T-cell (primary cell): ENCODE measurements at regions not wholly inside any gene's neighbourhood (a gene's known extent, or its start where the extent isn't known, plus 50 kb on each side); places are given as distances from the start of the nearest gene placed in this dataset.

Source experiments
- ATAC-seq, 4 experiments: fragments of 200-7000 bp in 3 of 4; fragments of 150-1000 bp in 1 of 4; cut with Tn5 transposase; replicated peaks in 1 of 4; 1 replicate in 3 of 4; 2 replicates in 1 of 4; pipeline ENCODE4 v1.10.0; 2021; ENCODE audit warnings: moderate library complexity in 3 of 4, mild to moderate bottlenecking in 2 of 4, moderate number of reproducible peaks in 1 of 4
- CTCF ChIA-PET, 2 donors: fragments of 300-600 bp; sonication (Branson Sonifier 250); formaldehyde crosslinking; loops; one replicate each; lab custom pipeline; 2022; ENCODE audit warnings: antibody characterized with exemption in 2 of 2; lab: Charles Lee
- POLR2A ChIA-PET, 2 donors: fragments of 300-600 bp; sonication (Branson Sonifier 250); formaldehyde crosslinking; loops; one replicate each; lab custom pipeline; 2022; ENCODE audit warnings: antibody characterized with exemption in 2 of 2; lab: Charles Lee
- DNase-seq, 35 experiments: peaks; one replicate each; pipeline versions ENCODE4 v3.0.0 to v3.0.0-alpha.2; 2013 to 2023
- H3K27ac ChIP-seq: one replicate; pipeline ENCODE4 v1.5.1; 2013; ENCODE audit warnings: low read length
- H3K27me3 ChIP-seq, 2 experiments: replicated peaks in 1 of 2; 1 replicate in 1 of 2; 2 replicates in 1 of 2; pipeline versions ENCODE4 v1.6.1 to v1.7.0; 2013; ENCODE audit warnings: low read length in 1 of 2, mixed read lengths in 1 of 2; ENCODE audit not compliant: control insufficient read depth in 2 of 2, insufficient read depth in 2 of 2; ENCODE audit errors: extremely low read depth in 1 of 2
- H3K36me3 ChIP-seq, 2 donors: 1 replicate in 1 of 2; 2 replicates in 1 of 2; pipeline versions ENCODE4 v1.6.1 to v1.7.0; 2013; ENCODE audit warnings: low read length in 1 of 2; ENCODE audit not compliant: control insufficient read depth in 2 of 2, insufficient read depth in 1 of 2; ENCODE audit errors: extremely low read depth in 1 of 2
- H3K4me1 ChIP-seq, 2 experiments: 1 replicate in 1 of 2; 2 replicates in 1 of 2; pipeline versions ENCODE4 v1.6.1 to v1.7.0; 2013; ENCODE audit warnings: low read length in 2 of 2, mixed read lengths in 1 of 2; ENCODE audit not compliant: insufficient read depth in 2 of 2, control insufficient read depth in 1 of 2; ENCODE audit errors: extremely low read depth in 1 of 2
- H3K4me3 ChIP-seq, 2 donors: 1 replicate in 1 of 2; 2 replicates in 1 of 2; pipeline versions ENCODE4 v1.5.1 to v1.7.0; 2013; ENCODE audit warnings: mild to moderate bottlenecking in 2 of 2, low read length in 1 of 2, moderate library complexity in 1 of 2; ENCODE audit not compliant: control insufficient read depth in 1 of 2; ENCODE audit errors: extremely low read depth in 1 of 2
- H3K9me3 ChIP-seq: 2 replicates; pipeline ENCODE4 v1.7.0; 2013
- H3K27ac Mint-ChIP-seq, 2 donors: one replicate each; pipeline ENCODE4 v1.8.0; 2020 to 2021; ENCODE audit warnings: mild to moderate bottlenecking in 2 of 2, mixed read lengths in 2 of 2
- H3K27me3 Mint-ChIP-seq, 2 donors: one replicate each; pipeline ENCODE4 v1.8.0; 2021 to 2022; ENCODE audit warnings: mixed read lengths in 2 of 2
- H3K36me3 Mint-ChIP-seq: one replicate; pipeline ENCODE4 v1.8.0; 2021; ENCODE audit warnings: mixed read lengths
- H3K4me1 Mint-ChIP-seq, 3 donors: one replicate each; pipeline ENCODE4 v1.8.0; 2020 to 2022; ENCODE audit warnings: mixed read lengths in 3 of 3, mild to moderate bottlenecking in 1 of 3
- H3K4me3 Mint-ChIP-seq, 3 donors: one replicate each; pipeline ENCODE4 v1.8.0; 2020 to 2022; ENCODE audit warnings: mild to moderate bottlenecking in 3 of 3, mixed read lengths in 3 of 3, moderate library complexity in 3 of 3
- H3K9me3 Mint-ChIP-seq, 3 donors: one replicate each; pipeline ENCODE4 v1.8.0; 2020 to 2022; ENCODE audit warnings: mixed read lengths in 3 of 3
- WGBS: methylation state at CpG from one replicate; pipeline ENCODE4 v1.1.5; 2013; ENCODE audit warnings: missing lambda C conversion rate; ENCODE audit not compliant: insufficient coverage; 5-methylcytosine and 5-hydroxymethylcytosine counted together

- ATAC-seq, result no peak
- Histone ChIP-seq H3K4me3 (no peak overlapping the region), H3K36me3 (no peaks in the 10 kb centered on the region), H3K27me3 (peaks cover 0 to 56% of the 10 kb centered on the region in 2 experiments), H3K27ac (no peak overlapping the region), H3K4me1 (no peaks in the 10 kb centered on the region), H3K9me3 (no peaks in the 10 kb centered on the region)
- ChIA-PET CTCF (no interaction called here), POLR2A (no interaction called here)
- no peaks in the 10 kb centered on the region for H3K36me3 Mint-ChIP-seq
- peaks cover 10 to 25% of the 10 kb centered on the region in 2 donors for H3K27me3 Mint-ChIP-seq
- DNase-seq, result no peak
- WGBS, result 83% methylated on average over 8 of the region's 12 CpGs
- H3K4me1 Mint-ChIP-seq, result no peaks in the 10 kb centered on the region
- H3K4me3 Mint-ChIP-seq, result no peak overlapping the region
- no peaks in the 10 kb centered on the region for H3K9me3 Mint-ChIP-seq
- no peak overlapping the region for H3K27ac Mint-ChIP-seq
Measured at GRCh38 chr5:1748271-1748670, 51.4 kb downstream of the MRPL36 start.

- 76% methylated on average over 5 of the region's 5 CpGs for WGBS
- Mint-ChIP-seq H3K4me1 (no peaks in the 10 kb centered on the region), H3K36me3 (no peaks in the 10 kb centered on the region), H3K4me3 (no peak overlapping the region), H3K27ac (no peak overlapping the region), H3K27me3 (peaks cover 13 to 29% of the 10 kb centered on the region in 2 donors), H3K9me3 (no peaks in the 10 kb centered on the region)
- Histone ChIP-seq H3K36me3 (no peaks in the 10 kb centered on the region), H3K27me3 (peaks cover 0 to 54% of the 10 kb centered on the region in 2 experiments), H3K4me3 (no peak overlapping the region), H3K9me3 (no peaks in the 10 kb centered on the region), H3K27ac (no peak overlapping the region), H3K4me1 (no peaks in the 10 kb centered on the region)
- no peak for ATAC-seq
- POLR2A ChIA-PET, result no interaction called here
- no peak for DNase-seq
- CTCF ChIA-PET, result no interaction called here
Measured at GRCh38 chr5:1747803-1748085, 51.9 kb downstream of the MRPL36 start.

- Histone ChIP-seq H3K4me1 (no peaks in the 10 kb centered on the region), H3K4me3 (no peak overlapping the region), H3K9me3 (no peaks in the 10 kb centered on the region), H3K36me3 (no peaks in the 10 kb centered on the region), H3K27me3 (peaks cover 0 to 49% of the 10 kb centered on the region in 2 experiments), H3K27ac (no peak overlapping the region)
- 73% methylated on average over 20 of the region's 24 CpGs for WGBS
- Mint-ChIP-seq H3K4me3 (no peak overlapping the region), H3K27ac (no peak overlapping the region), H3K4me1 (no peaks in the 10 kb centered on the region), H3K27me3 (peaks cover 15 to 28% of the 10 kb centered on the region in 2 donors), H3K9me3 (peaks cover 0 to 2% (median under 1%) of the 10 kb centered on the region in 3 donors), H3K36me3 (no peaks in the 10 kb centered on the region)
- CTCF ChIA-PET, result no interaction called here
- POLR2A ChIA-PET, result no interaction called here
- no peak for ATAC-seq
- no peak for DNase-seq
Measured at GRCh38 chr5:1747079-1747802, 52.4 kb downstream of the MRPL36 start.

DNA sequence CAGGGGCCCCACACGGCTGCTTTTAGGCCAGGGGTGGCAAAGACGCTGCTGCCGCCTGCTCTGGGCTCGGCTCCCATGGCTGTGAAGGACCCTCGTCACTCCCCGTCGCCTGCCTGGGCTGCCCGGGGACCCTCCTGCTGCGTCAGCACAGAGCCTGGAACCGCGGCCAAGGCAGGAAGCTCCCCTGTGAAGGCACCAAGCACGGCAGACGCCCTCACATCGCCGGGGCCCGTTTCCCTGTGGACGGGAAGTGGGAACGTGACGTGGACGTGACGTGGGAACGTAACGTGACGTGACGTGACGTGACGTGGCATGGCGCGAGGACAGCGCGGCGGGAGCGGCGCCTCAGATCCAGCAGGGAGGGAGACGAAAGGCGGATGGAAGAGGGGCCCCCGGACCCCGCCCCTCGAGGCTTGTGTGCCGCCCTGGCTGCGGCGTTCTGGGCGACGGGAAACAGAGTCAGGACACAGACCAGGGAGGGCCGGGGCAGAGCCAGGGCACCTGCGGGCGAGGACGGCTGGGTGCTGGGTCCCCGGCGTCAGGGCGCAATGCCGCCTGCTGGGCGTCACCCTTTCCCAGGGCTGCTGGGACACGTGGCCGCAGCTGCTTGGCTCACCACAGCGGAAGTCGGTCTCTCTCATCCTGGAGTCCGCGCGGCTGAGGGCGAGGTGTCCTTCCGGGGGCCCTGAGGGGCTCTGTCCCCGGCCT lies 53.1 kb downstream of the MRPL36 start:
- peaks cover 0 to 5% (median 4%) of the 10 kb centered on the region in 3 donors for H3K9me3 Mint-ChIP-seq
- H3K4me1 ChIP-seq, result no peaks in the 10 kb centered on the region
- H3K36me3 Mint-ChIP-seq, result no peaks in the 10 kb centered on the region
- CTCF ChIA-PET, result no interaction called here
- no peak overlapping the region for H3K27ac ChIP-seq
- peaks cover 0 to 42% of the 10 kb centered on the region in 2 experiments for H3K27me3 ChIP-seq
- H3K4me3 ChIP-seq, result no peak overlapping the region
- H3K4me1 Mint-ChIP-seq, result no peaks in the 10 kb centered on the region
- WGBS, result 91% methylated on average over 57 of the region's 63 CpGs
- no peaks in the 10 kb centered on the region for H3K9me3 ChIP-seq
- no peaks in the 10 kb centered on the region for H3K36me3 ChIP-seq
- POLR2A ChIA-PET, result no interaction called here
- peaks cover 14 to 28% of the 10 kb centered on the region in 2 donors for H3K27me3 Mint-ChIP-seq
- H3K27ac Mint-ChIP-seq, result no peak overlapping the region
- no peak for ATAC-seq
- no peak for DNase-seq
- no peak overlapping the region for H3K4me3 Mint-ChIP-seq

DNA sequence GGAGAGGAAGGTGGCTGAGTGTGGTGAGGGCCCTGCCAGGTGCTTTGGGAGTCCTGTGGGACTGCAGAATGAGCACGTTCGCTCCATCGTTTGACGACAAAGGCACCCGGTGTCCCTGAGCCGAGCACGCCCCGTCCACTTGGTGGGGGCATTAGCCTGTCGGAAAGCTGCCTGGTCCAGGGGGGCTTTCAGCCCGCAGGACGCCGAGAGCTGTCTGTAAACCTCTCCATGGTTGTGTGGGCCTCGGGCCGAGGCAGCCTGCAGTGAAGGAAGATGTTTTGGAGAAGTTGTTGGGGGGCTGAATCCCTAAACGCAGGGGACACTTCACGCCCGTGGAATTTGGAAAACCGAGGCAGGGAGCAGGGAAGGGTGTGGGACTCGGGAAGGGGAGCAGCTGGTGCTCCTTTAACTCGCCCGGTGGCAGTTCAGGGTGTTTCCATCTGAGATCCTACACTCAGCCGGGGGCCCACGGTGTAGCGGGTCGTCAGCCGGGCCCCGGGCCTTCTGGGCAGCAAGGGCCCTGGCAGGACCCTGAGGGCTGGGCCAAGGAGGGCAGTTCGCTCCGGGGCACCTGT lies 53.8 kb downstream of the MRPL36 start:
- peaks cover 4 to 8% (median 6%) of the 10 kb centered on the region in 3 donors for H3K9me3 Mint-ChIP-seq
- Histone ChIP-seq H3K36me3 (no peaks in the 10 kb centered on the region), H3K27me3 (peaks cover 0 to 38% of the 10 kb centered on the region in 2 experiments), H3K4me1 (no peaks in the 10 kb centered on the region), H3K9me3 (no peaks in the 10 kb centered on the region), H3K4me3 (no peak overlapping the region), H3K27ac (no peak overlapping the region)
- no peak overlapping the region for H3K27ac Mint-ChIP-seq
- no peak for ATAC-seq
- H3K36me3 Mint-ChIP-seq, result no peaks in the 10 kb centered on the region
- H3K4me3 Mint-ChIP-seq, result no peak overlapping the region
- no peak for DNase-seq
- ChIA-PET POLR2A (no interaction called here), CTCF (no interaction called here)
- no peaks in the 10 kb centered on the region for H3K4me1 Mint-ChIP-seq
- H3K27me3 Mint-ChIP-seq, result peaks cover 18 to 29% of the 10 kb centered on the region in 2 donors
- 76% methylated on average over 26 of the region's 29 CpGs for WGBS

- POLR2A ChIA-PET, result no interaction called here
- ATAC-seq, result no peak
- Mint-ChIP-seq H3K27ac (no peak overlapping the region), H3K4me1 (no peaks in the 10 kb centered on the region), H3K9me3 (peaks cover 8 to 14% (median 10%) of the 10 kb centered on the region in 3 donors), H3K4me3 (no peak overlapping the region), H3K27me3 (peaks cover 23 to 36% of the 10 kb centered on the region in 2 donors), H3K36me3 (no peaks in the 10 kb centered on the region)
- Histone ChIP-seq H3K27ac (no peak overlapping the region), H3K9me3 (peaks cover 2% of the 10 kb centered on the region), H3K27me3 (peaks cover 0 to 38% of the 10 kb centered on the region in 2 experiments), H3K4me1 (no peaks in the 10 kb centered on the region), H3K36me3 (no peaks in the 10 kb centered on the region), H3K4me3 (no peak overlapping the region)
- no peak for DNase-seq
- 84% methylated on average over 20 of the region's 30 CpGs for WGBS
- CTCF ChIA-PET, result no interaction called here
Measured at GRCh38 chr5:1745123-1745795, 54.4 kb downstream of the MRPL36 start.
